HG02623 (cell line): ENCODE measurements at regions not wholly inside any gene's neighbourhood (a gene's known extent, or its start where the extent isn't known, plus 50 kb on each side); places are given as distances from the start of the nearest gene placed in this dataset.
"Not testable (repeated sequence)": the region's sequence is repeated elsewhere in the genome, so short reads cannot be mapped to it uniquely, and the experiment has no call there.

Experiments used
- ATAC-seq: cut with Tn5 transposase; IDR thresholded peaks from one replicate; pipeline ENCODE4 v1.9.1; 2021; ENCODE audit warnings: moderate library complexity; ENCODE audit not compliant: unreplicated experiment

DNA sequence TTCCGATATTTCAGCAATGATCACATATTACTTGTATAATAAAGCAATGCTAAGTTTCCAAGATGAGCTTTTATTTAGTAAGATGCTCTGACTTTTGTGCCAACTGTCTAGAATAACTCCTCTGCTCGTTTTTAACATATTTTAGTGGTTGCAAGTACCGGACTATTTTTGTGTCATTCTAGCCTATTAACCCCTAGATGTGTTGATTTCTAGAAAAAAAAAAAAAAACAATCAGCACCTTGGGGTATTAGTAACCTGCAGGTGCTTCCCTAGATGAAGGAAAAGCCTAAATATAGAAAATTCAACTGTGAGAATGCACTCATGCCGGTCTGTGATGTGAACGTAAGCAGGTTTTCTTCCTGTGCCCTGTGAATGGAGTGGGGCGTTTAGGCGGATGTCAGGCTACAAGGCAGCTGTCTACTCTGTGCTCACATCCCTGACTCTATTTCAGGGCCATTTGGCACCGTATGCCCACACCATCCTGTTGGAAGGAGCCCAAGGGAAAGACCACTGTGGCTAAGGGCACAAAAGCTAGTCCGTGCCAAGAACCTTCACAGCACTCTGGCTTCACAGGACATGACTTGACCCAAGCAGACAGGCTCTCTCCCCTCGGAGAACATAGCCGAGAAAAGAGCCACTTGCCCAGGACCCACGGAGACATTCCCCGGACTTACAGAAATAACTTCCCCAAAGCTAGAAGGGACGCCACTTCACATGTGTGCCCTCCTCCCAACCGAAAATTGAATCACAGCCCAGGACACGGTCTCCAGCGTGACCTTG, 60.9 kb upstream of the AGAP1 start:
- ATAC-seq = no peak

DNA sequence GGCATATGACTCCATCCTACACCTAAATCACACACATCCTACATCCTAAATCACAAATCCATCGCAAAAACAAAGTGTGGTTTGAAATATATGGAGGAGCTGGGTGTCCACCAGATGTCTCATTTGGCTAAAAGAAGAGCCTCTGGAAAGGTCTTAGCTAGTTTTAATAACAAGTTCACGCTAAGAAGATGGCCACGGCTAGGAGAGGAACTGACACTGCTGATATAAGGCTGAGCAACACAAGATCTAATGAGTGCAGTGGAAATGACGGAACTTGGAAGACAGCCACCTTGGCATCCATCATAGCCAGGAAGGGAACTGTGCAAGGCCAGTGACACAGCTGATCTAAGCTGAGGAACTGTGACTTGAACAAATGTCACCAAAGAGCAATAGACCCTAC, 60.0 kb upstream of the AGAP1 start:
- ATAC-seq = no peak

DNA sequence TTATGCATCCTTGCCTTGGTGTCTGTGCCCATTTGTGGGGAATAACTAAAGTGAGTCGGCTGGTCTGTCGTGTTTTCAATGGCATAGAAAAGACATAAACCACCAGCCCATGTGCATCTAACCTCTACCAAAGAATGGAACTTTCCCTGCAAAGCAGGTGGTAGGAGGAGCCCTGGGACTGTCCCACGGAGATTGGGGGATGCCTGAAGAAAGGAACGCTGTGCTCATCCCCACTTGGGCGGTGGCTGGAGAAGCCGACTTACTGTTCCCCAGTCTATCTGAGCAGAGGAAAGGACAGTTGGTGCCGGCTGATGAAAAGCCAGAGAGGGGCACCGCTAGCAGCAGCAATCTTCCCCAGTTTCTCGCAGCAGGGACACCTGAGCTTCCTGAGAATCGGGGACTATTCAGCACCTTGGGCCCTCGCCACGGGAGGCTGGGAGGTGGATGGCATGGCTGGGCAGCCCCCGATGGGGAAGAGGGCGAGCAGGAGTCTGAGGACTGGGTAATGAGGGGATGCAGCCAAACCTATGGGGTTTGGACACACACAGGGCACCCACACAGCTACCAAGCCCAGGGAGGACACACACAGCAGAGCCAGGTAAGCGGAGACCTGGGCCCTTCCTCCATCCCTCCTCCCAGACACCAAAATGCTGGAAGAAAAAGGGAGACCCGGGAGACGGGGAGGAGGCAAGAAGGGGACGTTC, 53.7 kb upstream of the AGAP1 start:
- ATAC-seq = no peak

DNA sequence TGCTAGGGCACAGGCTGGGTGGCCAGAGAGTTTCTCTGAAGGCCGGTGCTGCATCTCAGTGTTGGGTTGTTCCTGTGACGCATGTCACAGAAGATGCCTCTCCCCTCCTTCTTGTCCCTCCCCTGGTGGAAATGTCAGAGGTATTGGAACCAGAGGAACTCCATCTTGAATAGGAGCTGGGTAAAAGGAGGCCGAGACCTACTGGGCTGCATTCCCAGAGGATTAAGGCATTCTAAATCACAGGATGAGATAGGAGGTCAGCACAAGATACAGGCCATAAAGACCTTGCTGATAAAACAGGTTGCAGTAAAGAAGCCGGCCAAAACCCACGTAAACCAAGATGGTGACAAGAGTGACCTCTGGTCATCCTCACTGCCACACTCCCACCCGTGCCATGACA, 50.3 kb upstream of the AGAP1 start:
- ATAC-seq = not testable (repeated sequence)
